Uterus (tissue), 2 donors: ENCODE measurements at regions not wholly inside any gene's neighbourhood (a gene's known extent, or its start where the extent isn't known, plus 50 kb on each side); places are given as distances from the start of the nearest gene placed in this dataset.

Experiments used
- POLR2A ChIP-seq, 2 donors: fragments of 450-650 bp; IDR thresholded peaks; one replicate each; pipeline ENCODE4 v1.6.1; 2016; ENCODE audit warnings: antibody characterized with exemption in 2 of 2, mild to moderate bottlenecking in 1 of 2, moderate library complexity in 1 of 2
- TF ChIP-seq, protein P1 (sequence below), 4 experiments: fragments of 200-600 bp in 2 of 4; fragments of 450-650 bp in 2 of 4; sonication (generic) in 2 of 4; IDR thresholded peaks; one replicate each; pipeline ENCODE4 v1.5.1; 2016 to 2019; ENCODE audit warnings: antibody characterized with exemption in 4 of 4, mild to moderate bottlenecking in 2 of 4, moderate library complexity in 1 of 4

DNA sequence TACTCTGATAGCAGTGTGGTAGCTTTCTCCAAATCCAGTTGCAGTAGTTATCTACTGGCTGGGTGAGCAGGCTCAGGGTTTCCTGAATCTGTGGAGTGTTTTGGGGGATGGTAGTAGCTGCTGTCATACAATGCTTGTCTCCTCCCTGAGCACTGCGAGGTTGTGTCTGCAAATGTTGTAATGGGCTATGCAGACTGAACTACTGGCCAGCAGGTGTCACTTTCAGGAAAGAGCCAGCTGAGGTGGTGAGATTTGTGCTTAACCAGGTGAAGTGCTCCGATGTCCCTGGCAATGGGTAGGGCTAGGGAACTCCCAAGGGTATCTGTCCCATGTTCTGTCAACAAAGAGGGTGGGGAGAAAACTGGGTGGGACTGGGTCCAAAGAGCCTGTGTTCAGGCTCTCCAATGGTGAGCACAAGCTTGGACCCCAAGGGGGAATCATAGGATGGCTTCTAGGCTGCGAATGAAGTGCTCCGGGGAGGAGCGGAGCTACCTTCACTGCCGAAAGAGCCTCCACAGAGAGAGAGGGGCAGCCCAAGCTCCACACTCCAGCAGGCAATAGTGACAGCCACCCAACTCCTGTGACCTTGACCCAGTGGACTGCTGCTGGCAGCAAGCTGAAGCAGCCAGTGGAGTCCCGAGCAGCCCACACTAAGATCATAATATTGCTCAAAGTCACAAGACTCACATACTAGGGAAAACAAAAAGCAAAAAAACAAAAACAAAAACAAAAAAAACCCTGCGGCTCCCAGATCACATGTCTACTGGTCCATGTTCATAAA is 1324.0 kb upstream of the USP15 start:
- TF ChIP-seq, protein P1, sequence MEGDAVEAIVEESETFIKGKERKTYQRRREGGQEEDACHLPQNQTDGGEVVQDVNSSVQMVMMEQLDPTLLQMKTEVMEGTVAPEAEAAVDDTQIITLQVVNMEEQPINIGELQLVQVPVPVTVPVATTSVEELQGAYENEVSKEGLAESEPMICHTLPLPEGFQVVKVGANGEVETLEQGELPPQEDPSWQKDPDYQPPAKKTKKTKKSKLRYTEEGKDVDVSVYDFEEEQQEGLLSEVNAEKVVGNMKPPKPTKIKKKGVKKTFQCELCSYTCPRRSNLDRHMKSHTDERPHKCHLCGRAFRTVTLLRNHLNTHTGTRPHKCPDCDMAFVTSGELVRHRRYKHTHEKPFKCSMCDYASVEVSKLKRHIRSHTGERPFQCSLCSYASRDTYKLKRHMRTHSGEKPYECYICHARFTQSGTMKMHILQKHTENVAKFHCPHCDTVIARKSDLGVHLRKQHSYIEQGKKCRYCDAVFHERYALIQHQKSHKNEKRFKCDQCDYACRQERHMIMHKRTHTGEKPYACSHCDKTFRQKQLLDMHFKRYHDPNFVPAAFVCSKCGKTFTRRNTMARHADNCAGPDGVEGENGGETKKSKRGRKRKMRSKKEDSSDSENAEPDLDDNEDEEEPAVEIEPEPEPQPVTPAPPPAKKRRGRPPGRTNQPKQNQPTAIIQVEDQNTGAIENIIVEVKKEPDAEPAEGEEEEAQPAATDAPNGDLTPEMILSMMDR (IDR thresholded peaks at IDR 0.05): no peak
- no peak for TF ChIP-seq POLR2A (IDR thresholded peaks at IDR 0.05)
